Thoracic aorta (tissue), 2 donors: ENCODE measurements at regions not wholly inside any gene's neighbourhood (a gene's known extent, or its start where the extent isn't known, plus 50 kb on each side); places are given as distances from the start of the nearest gene placed in this dataset.

Experiments used
- ATAC-seq: fragments of 150-250 bp; one replicate; pipeline ENCODE4 v1.8.0; 2017; ENCODE audit warnings: low read depth; ENCODE audit not compliant: insufficient number of reproducible peaks, low FRiP score
- DNase-seq: peaks from one replicate; pipeline ENCODE4 v3.0.0-alpha.2; 2020; ENCODE audit warnings: low spot score
- H3K27ac ChIP-seq, 2 donors: fragments of 200-600 bp; sonication (generic); 1 replicate in 1 of 2; 2 replicates in 1 of 2; pipeline ENCODE4 v1.5.1; 2016; ENCODE audit warnings: mild to moderate bottlenecking in 2 of 2, moderate library complexity in 2 of 2
- H3K27me3 ChIP-seq: fragments of 200-600 bp; sonication (generic); replicated peaks from 2 replicates; pipeline ENCODE4 v1.6.0; 2016; ENCODE audit warnings: mild to moderate bottlenecking; ENCODE audit not compliant: insufficient read depth
- H3K36me3 ChIP-seq: fragments of 200-600 bp; sonication (generic); one replicate; pipeline ENCODE4 v1.5.1; 2016
- H3K4me1 ChIP-seq, 2 donors: fragments of 200-600 bp; sonication (generic); 1 replicate in 1 of 2; 2 replicates in 1 of 2; pipeline versions ENCODE4 v1.5.1 to v1.6.0; 2016; ENCODE audit warnings: low read depth in 2 of 2, mild to moderate bottlenecking in 1 of 2; ENCODE audit not compliant: control insufficient read depth in 1 of 2
- H3K4me3 ChIP-seq: fragments of 200-600 bp; sonication (generic); 2 replicates; pipeline ENCODE4 v1.5.1; 2016; ENCODE audit warnings: mild to moderate bottlenecking
- H3K9me3 ChIP-seq: fragments of 200-600 bp; sonication (generic); 2 replicates; pipeline ENCODE4 v1.5.1; 2016
- TF ChIP-seq, protein P1 (sequence below): fragments of 200-600 bp; sonication (generic); IDR thresholded peaks from one replicate; pipeline ENCODE4 v1.5.1; 2019; ENCODE audit warnings: antibody characterized with exemption

- DNase-seq (no peak), ATAC-seq (no peak)
- Histone ChIP-seq H3K36me3 (no peaks in the 10 kb centered on the region), H3K27ac (no peak overlapping the region), H3K4me1 (peaks cover 12 to 19% of the 10 kb centered on the region in 2 donors), H3K9me3 (no peaks in the 10 kb centered on the region), H3K4me3 (no peak overlapping the region), H3K27me3 (no peaks in the 10 kb centered on the region)
- TF ChIP-seq, protein P1, sequence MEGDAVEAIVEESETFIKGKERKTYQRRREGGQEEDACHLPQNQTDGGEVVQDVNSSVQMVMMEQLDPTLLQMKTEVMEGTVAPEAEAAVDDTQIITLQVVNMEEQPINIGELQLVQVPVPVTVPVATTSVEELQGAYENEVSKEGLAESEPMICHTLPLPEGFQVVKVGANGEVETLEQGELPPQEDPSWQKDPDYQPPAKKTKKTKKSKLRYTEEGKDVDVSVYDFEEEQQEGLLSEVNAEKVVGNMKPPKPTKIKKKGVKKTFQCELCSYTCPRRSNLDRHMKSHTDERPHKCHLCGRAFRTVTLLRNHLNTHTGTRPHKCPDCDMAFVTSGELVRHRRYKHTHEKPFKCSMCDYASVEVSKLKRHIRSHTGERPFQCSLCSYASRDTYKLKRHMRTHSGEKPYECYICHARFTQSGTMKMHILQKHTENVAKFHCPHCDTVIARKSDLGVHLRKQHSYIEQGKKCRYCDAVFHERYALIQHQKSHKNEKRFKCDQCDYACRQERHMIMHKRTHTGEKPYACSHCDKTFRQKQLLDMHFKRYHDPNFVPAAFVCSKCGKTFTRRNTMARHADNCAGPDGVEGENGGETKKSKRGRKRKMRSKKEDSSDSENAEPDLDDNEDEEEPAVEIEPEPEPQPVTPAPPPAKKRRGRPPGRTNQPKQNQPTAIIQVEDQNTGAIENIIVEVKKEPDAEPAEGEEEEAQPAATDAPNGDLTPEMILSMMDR: no peak
Measured at GRCh38 chr5:145466533-145466932, 368.6 kb downstream of the PRELID2 start.

- no peak for ATAC-seq
- TF ChIP-seq, protein P1: no peak
- Histone ChIP-seq H3K9me3 (no peaks in the 10 kb centered on the region), H3K4me1 (peaks cover 12 to 19% of the 10 kb centered on the region in 2 donors), H3K27ac (no peak overlapping the region), H3K4me3 (no peak overlapping the region), H3K36me3 (no peaks in the 10 kb centered on the region), H3K27me3 (no peaks in the 10 kb centered on the region)
- DNase-seq: no peak
Measured at GRCh38 chr5:145465474-145466263, 369.5 kb downstream of the PRELID2 start.

DNA sequence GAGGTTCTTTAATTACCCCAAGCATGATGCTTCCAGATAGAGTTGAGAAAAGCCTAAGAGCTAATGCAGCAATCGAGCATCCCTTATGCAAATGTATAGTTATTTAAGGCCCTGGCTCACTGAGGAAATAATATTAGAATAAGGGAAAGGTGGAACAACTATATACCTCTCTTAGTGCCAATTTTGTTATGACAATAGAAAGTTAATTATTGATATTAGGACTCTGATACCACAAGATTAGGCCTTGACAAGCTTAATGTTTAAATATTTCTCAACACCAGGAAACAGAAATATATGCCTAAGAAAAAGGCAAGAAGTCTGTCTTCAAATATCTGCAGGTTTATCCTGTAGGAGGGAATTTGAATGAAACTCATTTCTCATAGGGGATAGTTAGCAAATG is 371.0 kb downstream of the PRELID2 start:
- Histone ChIP-seq H3K9me3 (no peaks in the 10 kb centered on the region), H3K4me3 (no peak overlapping the region), H3K27me3 (no peaks in the 10 kb centered on the region), H3K4me1 (peaks cover 12 to 19% of the 10 kb centered on the region in 2 donors), H3K36me3 (no peaks in the 10 kb centered on the region), H3K27ac (no peak overlapping the region)
- TF ChIP-seq, protein P1: no peak
- DNase-seq: no peak
- ATAC-seq: no peak

DNA sequence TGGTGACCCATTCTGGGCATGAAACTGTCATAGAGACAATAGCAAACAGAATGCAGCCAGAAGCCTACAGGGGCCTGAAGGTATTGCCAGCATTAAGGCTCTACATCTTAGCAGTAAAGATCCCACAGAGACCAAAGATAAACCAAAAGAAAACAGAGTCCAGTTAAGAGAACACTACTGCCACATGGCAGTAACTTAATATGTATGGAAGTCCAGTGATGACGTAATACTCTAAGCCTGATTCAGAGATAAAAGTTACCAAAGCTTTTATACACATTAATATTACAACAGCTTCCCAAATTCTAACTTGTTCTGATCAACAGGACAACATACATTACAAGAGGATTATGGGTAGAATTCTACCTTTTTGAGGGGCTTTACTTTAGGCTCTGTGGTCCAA is 371.5 kb downstream of the PRELID2 start:
- no peak for DNase-seq

GRCh38 chr5:145462525-145462924 is 372.6 kb downstream of the PRELID2 start:
- Histone ChIP-seq H3K4me1 (peaks cover 12 to 19% of the 10 kb centered on the region in 2 donors), H3K27ac (no peak overlapping the region), H3K27me3 (no peaks in the 10 kb centered on the region), H3K4me3 (no peak overlapping the region), H3K36me3 (no peaks in the 10 kb centered on the region), H3K9me3 (no peaks in the 10 kb centered on the region)
- ATAC-seq (no peak), DNase-seq (no peak)
- TF ChIP-seq, protein P1: no peak

More for the DNA sequence above, 371.5 kb downstream of the PRELID2 start:
- Histone ChIP-seq H3K27ac (no peak overlapping the region), H3K36me3 (no peaks in the 10 kb centered on the region), H3K27me3 (no peaks in the 10 kb centered on the region), H3K4me1 (peaks cover 12 to 19% of the 10 kb centered on the region in 2 donors), H3K9me3 (no peaks in the 10 kb centered on the region), H3K4me3 (no peak overlapping the region)
- no peak for ATAC-seq
- TF ChIP-seq, protein P1: no peak
